ENCODE measurements at regions not wholly inside any gene's neighbourhood (a gene's known extent, or its start where the extent isn't known, plus 50 kb on each side); places are given as distances from the start of the nearest gene placed in this dataset.

DNA sequence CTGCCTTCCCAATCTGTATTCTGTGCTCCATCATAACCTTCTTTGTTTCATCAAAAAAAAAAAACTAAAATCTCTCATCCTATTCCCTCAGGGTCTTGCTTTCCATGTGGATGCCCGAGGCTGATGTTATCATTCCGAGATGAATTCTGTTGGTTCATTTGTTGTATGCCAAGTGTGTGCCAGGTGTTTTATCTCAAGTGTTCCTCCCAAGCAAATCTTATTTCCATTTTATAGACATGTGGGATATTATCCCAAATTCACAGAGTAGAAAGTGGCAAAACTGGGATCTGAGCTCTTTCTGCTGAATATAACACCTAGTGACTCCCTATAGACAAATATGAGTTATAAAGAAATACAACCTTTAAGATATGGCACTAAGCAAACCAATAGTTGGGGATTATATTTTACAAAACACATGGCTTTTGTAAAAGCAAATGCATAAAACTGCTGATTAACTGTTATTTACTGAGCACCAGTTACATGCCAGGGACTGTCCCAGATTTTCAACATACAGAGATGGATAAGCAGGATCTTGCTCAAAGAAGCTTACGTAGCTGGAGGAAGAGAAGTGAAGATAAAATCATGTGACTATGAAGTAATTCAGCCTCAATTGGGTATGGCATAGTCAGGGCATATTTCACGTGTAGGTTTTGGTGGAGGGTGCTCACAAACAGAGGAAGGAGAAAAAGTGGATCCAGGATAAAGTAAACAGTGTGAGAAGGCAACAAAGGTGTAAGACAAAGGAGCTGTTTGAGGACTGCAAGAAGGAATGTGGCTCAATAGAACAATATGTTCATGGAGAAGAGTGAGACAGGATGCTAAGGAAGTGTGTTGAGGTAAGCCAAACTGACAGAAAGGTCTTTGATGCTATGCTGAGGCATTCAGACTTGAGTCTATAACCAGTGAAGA, 143.3 kb upstream of the ADAMTSL1 start:
- H3K9me3 ChIP-seq (ENCODE audit: control insufficient read depth, low read length): no peaks in the 10 kb centered on the region
- H3K4me1 ChIP-seq (ENCODE audit: control insufficient read depth, insufficient read depth, low read length): no peaks in the 10 kb centered on the region
- no peak overlapping the region for H3K27ac ChIP-seq (ENCODE audit: low read length)
- H3K4me3 ChIP-seq (ENCODE audit: low read length): no peak overlapping the region
- no peaks in the 10 kb centered on the region for H3K27me3 ChIP-seq (ENCODE audit: control insufficient read depth, insufficient read depth)
- WGBS: 71% methylated on average over 4 of the region's 4 CpGs
- intact Hi-C loops (cut with DNase I): loop anchor here in 1 of 4 donors (10.0 kb wide), 1 partner anchor 64 kb away; no protein-coding TSS in a partner anchor
- no peak for DNase-seq
- peak in 1 of 2 donors; percentile 26 for ATAC-seq

DNA sequence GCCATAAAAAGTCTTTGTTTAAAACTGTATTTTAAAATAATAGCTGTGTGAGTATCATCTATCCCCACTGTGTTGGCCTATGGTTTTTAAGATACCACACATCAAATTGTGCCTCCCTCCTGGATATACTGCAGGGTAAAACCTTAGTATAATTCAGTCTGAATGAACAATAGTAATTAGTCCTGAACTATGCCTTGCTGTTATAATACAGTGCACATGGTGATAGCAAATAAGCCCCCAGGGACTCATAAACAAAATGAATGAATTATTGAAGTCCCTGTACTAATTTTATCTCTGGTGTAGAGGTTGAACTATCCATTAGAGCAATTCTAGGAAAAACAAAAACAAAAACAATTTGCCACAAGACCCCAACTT, 142.7 kb upstream of the ADAMTSL1 start:
- Histone ChIP-seq H3K4me1 (ENCODE audit: control insufficient read depth, insufficient read depth, low read length) (no peaks in the 10 kb centered on the region), H3K4me3 (ENCODE audit: low read length) (no peak overlapping the region), H3K9me3 (ENCODE audit: control insufficient read depth, low read length) (no peaks in the 10 kb centered on the region), H3K27me3 (ENCODE audit: control insufficient read depth, insufficient read depth) (no peaks in the 10 kb centered on the region), H3K27ac (ENCODE audit: low read length) (no peak overlapping the region)
- no peak for DNase-seq
- ATAC-seq: peak in 1 of 2 donors; percentile 28
- intact Hi-C loops (cut with DNase I): loop anchor here in 1 of 4 donors (10.0 kb wide), 1 partner anchor 64 kb away; no protein-coding TSS in a partner anchor

GRCh38 chr9:18331808-18332209, 142.1 kb upstream of the ADAMTSL1 start:
- no peak overlapping the region for H3K27ac ChIP-seq (ENCODE audit: low read length)
- DNase-seq (no peak), ATAC-seq (peak; percentile 61 to 69)
- no peaks in the 10 kb centered on the region for H3K9me3 ChIP-seq (ENCODE audit: control insufficient read depth, low read length)
- 15% methylated on average over 1 of the region's 1 CpG for WGBS
- H3K4me3 ChIP-seq (ENCODE audit: low read length): no peak overlapping the region
- intact Hi-C loops (cut with DNase I): loop anchor here in 1 of 4 donors (10.0 kb wide), 1 partner anchor 63 kb away; no protein-coding TSS in a partner anchor
- no peaks in the 10 kb centered on the region for H3K4me1 ChIP-seq (ENCODE audit: control insufficient read depth, insufficient read depth, low read length)
- no peaks in the 10 kb centered on the region for H3K27me3 ChIP-seq (ENCODE audit: control insufficient read depth, insufficient read depth)

- H3K4me1 ChIP-seq (ENCODE audit: control insufficient read depth, insufficient read depth, low read length): no peaks in the 10 kb centered on the region
- H3K4me3 ChIP-seq (ENCODE audit: low read length): no peak overlapping the region
- intact Hi-C loops (cut with DNase I): loop anchor here in 1 of 4 donors (10.0 kb wide), 1 partner anchor 62 kb away; no protein-coding TSS in a partner anchor
- H3K27ac ChIP-seq (ENCODE audit: low read length): no peak overlapping the region
- H3K27me3 ChIP-seq (ENCODE audit: control insufficient read depth, insufficient read depth): no peaks in the 10 kb centered on the region
- H3K9me3 ChIP-seq (ENCODE audit: control insufficient read depth, low read length): no peaks in the 10 kb centered on the region
- DNase-seq (no peak), ATAC-seq (peak in 1 of 2 donors; percentile 37)
- WGBS: 53% methylated on average over 2 of the region's 2 CpGs
Measured at GRCh38 chr9:18333157-18333556, 140.8 kb upstream of the ADAMTSL1 start.

DNA sequence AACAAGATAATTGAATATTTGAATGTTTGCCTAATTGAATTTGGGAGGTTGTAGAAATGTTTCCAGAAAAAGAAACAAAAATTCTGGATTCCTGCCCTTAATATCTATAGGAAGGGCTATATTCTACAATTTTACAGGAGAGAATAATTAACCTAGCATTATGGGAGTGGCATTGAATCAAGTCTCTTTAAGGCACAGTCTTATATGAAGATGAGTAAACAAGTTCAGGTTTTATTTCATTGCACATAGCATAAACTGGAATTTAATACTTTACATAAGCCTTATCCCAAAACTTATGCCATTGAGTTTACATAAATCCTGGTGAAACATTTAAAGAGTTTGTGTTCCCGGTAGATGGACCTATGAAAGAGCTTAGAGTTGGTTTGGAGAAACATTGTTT, 138.1 kb upstream of the ADAMTSL1 start:
- DNase-seq (no peak), ATAC-seq (no peak)
- Histone ChIP-seq H3K27me3 (ENCODE audit: control insufficient read depth, insufficient read depth) (no peaks in the 10 kb centered on the region), H3K27ac (ENCODE audit: low read length) (no peak overlapping the region), H3K9me3 (ENCODE audit: control insufficient read depth, low read length) (no peaks in the 10 kb centered on the region), H3K4me1 (ENCODE audit: control insufficient read depth, insufficient read depth, low read length) (no peaks in the 10 kb centered on the region), H3K4me3 (ENCODE audit: low read length) (no peak overlapping the region)
- WGBS: 98% methylated on average over 1 of the region's 1 CpG
- intact Hi-C loops (cut with DNase I): loop anchor here in 1 of 4 donors (10.0 kb wide), 1 partner anchor 59 kb away; no protein-coding TSS in a partner anchor

- H3K9me3 ChIP-seq (ENCODE audit: control insufficient read depth, low read length): no peaks in the 10 kb centered on the region
- no peak overlapping the region for H3K27ac ChIP-seq (ENCODE audit: low read length)
- H3K27me3 ChIP-seq (ENCODE audit: control insufficient read depth, insufficient read depth): no peaks in the 10 kb centered on the region
- H3K4me1 ChIP-seq (ENCODE audit: control insufficient read depth, insufficient read depth, low read length): no peaks in the 10 kb centered on the region
- intact Hi-C loops (cut with DNase I): loop anchor here in 1 of 4 donors (10.0 kb wide), 1 partner anchor 57 kb away; no protein-coding TSS in a partner anchor
- no peak for ATAC-seq
- 92% methylated on average over 4 of the region's 4 CpGs for WGBS
- H3K4me3 ChIP-seq (ENCODE audit: low read length): no peak overlapping the region
- no peak for DNase-seq
Measured at GRCh38 chr9:18338042-18338441, 135.9 kb upstream of the ADAMTSL1 start.

DNA sequence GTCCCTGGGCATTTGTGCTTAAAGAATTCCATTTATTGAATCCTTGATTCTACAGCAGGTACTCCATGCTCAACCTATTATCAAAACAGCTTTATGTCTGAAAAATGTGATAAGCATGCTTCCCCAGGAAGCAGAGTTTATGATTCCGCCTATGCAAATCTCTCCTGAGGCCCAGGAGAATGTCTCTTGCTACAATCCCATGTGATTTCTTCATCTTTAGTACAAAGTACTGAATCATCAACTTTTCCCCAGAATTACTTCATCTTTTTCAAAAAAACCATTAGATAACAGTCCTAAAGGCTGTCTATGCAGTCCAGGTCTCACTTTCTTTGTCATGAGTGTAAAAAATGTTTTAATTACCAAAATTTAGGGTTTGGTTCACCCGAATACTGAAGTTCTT, 130.2 kb upstream of the ADAMTSL1 start:
- Histone ChIP-seq H3K9me3 (ENCODE audit: control insufficient read depth, low read length) (no peaks in the 10 kb centered on the region), H3K4me3 (ENCODE audit: low read length) (no peak overlapping the region), H3K27ac (ENCODE audit: low read length) (no peak overlapping the region), H3K4me1 (ENCODE audit: control insufficient read depth, insufficient read depth, low read length) (peaks cover 1% of the 10 kb centered on the region), H3K27me3 (ENCODE audit: control insufficient read depth, insufficient read depth) (no peaks in the 10 kb centered on the region)
- 90% methylated on average over 2 of the region's 2 CpGs for WGBS
- intact Hi-C loops (cut with DNase I): no loop called here
- no peak for ATAC-seq
- DNase-seq: no peak

DNA sequence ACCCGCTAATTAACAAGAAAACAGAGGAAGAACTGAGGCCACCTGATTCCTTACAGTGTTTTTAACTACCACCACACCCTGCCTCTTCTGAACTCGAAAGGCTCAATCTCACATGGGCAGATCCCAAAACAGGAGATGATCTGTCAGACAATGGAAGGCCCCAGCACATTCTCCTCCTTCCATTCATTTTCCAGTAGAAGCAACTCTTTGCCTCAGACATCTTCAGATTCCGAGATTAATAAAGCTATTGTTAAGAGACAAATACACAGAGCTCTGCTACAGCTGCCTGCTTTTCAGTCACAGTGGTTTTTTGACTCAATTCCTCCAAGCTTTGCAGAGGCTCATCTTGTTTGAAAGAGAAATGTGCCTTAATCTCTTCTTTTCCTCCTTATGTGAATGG, 127.2 kb upstream of the ADAMTSL1 start:
- intact Hi-C loops (cut with DNase I): no loop called here
- Histone ChIP-seq H3K4me1 (ENCODE audit: control insufficient read depth, insufficient read depth, low read length) (peaks cover 1% of the 10 kb centered on the region), H3K4me3 (ENCODE audit: low read length) (no peak overlapping the region), H3K27me3 (ENCODE audit: control insufficient read depth, insufficient read depth) (no peaks in the 10 kb centered on the region), H3K9me3 (ENCODE audit: control insufficient read depth, low read length) (no peaks in the 10 kb centered on the region), H3K27ac (ENCODE audit: low read length) (no peak overlapping the region)
- ATAC-seq (no peak), DNase-seq (no peak)
- 88% methylated on average over 3 of the region's 3 CpGs for WGBS

DNA sequence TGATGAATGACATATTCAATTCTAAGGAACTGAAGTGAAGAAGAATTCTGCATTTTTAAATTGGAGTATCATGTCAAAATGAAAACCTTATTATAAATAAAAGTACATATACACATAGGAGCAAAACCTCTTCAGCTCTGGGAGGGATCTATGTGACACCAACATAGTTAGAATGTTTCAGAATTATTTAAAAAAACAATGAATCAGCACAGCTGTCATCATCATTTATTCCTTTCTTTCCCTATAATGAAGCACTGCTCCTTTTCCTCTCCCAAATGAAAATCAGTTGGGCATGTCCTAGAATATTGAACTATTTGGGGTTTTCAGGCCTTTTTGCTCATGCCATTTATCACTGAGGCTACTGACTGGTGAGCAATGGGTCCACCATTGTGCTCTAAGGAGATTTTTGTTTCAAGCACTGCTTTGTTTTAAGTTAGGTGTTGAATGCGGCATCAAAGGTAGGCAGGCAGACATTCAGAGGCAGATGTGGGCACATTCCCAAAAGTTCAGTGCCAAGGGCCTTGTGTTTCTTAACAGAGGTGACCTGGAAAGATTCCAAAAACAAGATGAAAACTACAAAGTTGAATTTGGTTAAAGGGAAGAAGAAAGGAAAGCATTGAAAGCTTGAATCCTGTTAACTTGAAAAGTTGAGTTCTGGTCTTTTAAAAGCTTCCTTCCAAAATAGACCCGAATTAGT, 126.4 kb upstream of the ADAMTSL1 start:
- peaks cover 1% of the 10 kb centered on the region for H3K4me1 ChIP-seq (ENCODE audit: control insufficient read depth, insufficient read depth, low read length)
- WGBS: 56% methylated on average over 2 of the region's 2 CpGs
- no peak overlapping the region for H3K4me3 ChIP-seq (ENCODE audit: low read length)
- DNase-seq (no peak), ATAC-seq (no peak)
- no peaks in the 10 kb centered on the region for H3K27me3 ChIP-seq (ENCODE audit: control insufficient read depth, insufficient read depth)
- intact Hi-C loops (cut with DNase I): no loop called here
- H3K27ac ChIP-seq (ENCODE audit: low read length): no peak overlapping the region
- H3K9me3 ChIP-seq (ENCODE audit: control insufficient read depth, low read length): no peaks in the 10 kb centered on the region

GRCh38 chr9:18348083-18348475, 125.9 kb upstream of the ADAMTSL1 start:
- no peak for DNase-seq
- H3K4me3 ChIP-seq (ENCODE audit: low read length): no peak overlapping the region
- no peaks in the 10 kb centered on the region for H3K9me3 ChIP-seq (ENCODE audit: control insufficient read depth, low read length)
- no peak for ATAC-seq
- 70% methylated on average over 2 of the region's 2 CpGs for WGBS
- H3K27ac ChIP-seq (ENCODE audit: low read length): no peak overlapping the region
- intact Hi-C loops (cut with DNase I): no loop called here
- H3K27me3 ChIP-seq (ENCODE audit: control insufficient read depth, insufficient read depth): no peaks in the 10 kb centered on the region
- H3K4me1 ChIP-seq (ENCODE audit: control insufficient read depth, insufficient read depth, low read length): peaks cover 1% of the 10 kb centered on the region

GRCh38 chr9:18349530-18349929, 124.4 kb upstream of the ADAMTSL1 start:
- no peak for ATAC-seq

More at GRCh38 chr9:18349530-18349929, 124.4 kb upstream of the ADAMTSL1 start:
- Histone ChIP-seq H3K9me3 (ENCODE audit: control insufficient read depth, low read length) (no peaks in the 10 kb centered on the region), H3K4me3 (ENCODE audit: low read length) (no peak overlapping the region), H3K4me1 (ENCODE audit: control insufficient read depth, insufficient read depth, low read length) (peaks cover 1% of the 10 kb centered on the region), H3K27me3 (ENCODE audit: control insufficient read depth, insufficient read depth) (no peaks in the 10 kb centered on the region), H3K27ac (ENCODE audit: low read length) (no peak overlapping the region)
- WGBS: 80% methylated on average over 3 of the region's 3 CpGs
- intact Hi-C loops (cut with DNase I): no loop called here
- no peak for DNase-seq

All from right cardiac atrium (tissue), 5 donors.